B cell (primary cell): ENCODE measurements at regions not wholly inside any gene's neighbourhood (a gene's known extent, or its start where the extent isn't known, plus 50 kb on each side); places are given as distances from the start of the nearest gene placed in this dataset.

Experiments
- ATAC-seq: fragments of 200-7000 bp; cut with Tn5 transposase; one replicate; pipeline ENCODE4 v1.10.0; 2021; ENCODE audit warnings: low read depth, mild to moderate bottlenecking, moderate number of reproducible peaks, moderate library complexity
- CTCF ChIA-PET: fragments of 350-600 bp; sonication (Branson Sonifier 250); formaldehyde crosslinking; loops from one replicate; lab custom pipeline; 2021; ENCODE audit warnings: antibody characterized with exemption, inconsistent platforms; lab: Charles Lee
- POLR2A ChIA-PET: fragments of 350-600 bp; sonication (Branson Sonifier 250); formaldehyde crosslinking; loops from one replicate; lab custom pipeline; 2021; ENCODE audit warnings: antibody characterized with exemption; lab: Charles Lee
- DNase-seq: peaks from one replicate; pipeline ENCODE4 v3.0.0; 2013
- H2AFZ ChIP-seq: 2 replicates; pipeline ENCODE4 v1.6.1; 2012; ENCODE audit warnings: mild to moderate bottlenecking, low read depth, low read length; ENCODE audit not compliant: insufficient read depth, poor library complexity, severe bottlenecking
- H3K27ac ChIP-seq, 2 donors: 1 replicate in 1 of 2; 2 replicates in 1 of 2; pipeline ENCODE4 v1.5.1; 2012 to 2013; ENCODE audit warnings: low read length in 2 of 2, mild to moderate bottlenecking in 2 of 2, moderate library complexity in 1 of 2
- H3K27me3 ChIP-seq, 4 experiments: fragments of 200-600 bp in 1 of 4; sonication (generic) in 1 of 4; replicated peaks in 1 of 4; 1 replicate in 2 of 4; 2 replicates in 2 of 4; pipeline versions ENCODE4 v1.6.1 to v1.7.0; 2013 to 2016; ENCODE audit warnings: low read length in 3 of 4, mild to moderate bottlenecking in 2 of 4, mixed read lengths in 1 of 4, moderate library complexity in 1 of 4; ENCODE audit not compliant: insufficient read depth in 4 of 4, control insufficient read depth in 3 of 4; ENCODE audit errors: control extremely low read depth in 1 of 4
- H3K36me3 ChIP-seq, 2 experiments: replicated peaks in 1 of 2; 1 replicate in 1 of 2; 2 replicates in 1 of 2; pipeline versions ENCODE4 v1.6.1 to v1.7.1; 2013; ENCODE audit warnings: low read length in 1 of 2; ENCODE audit not compliant: insufficient read depth in 2 of 2, control insufficient read depth in 1 of 2; ENCODE audit errors: control extremely low read depth in 1 of 2, extremely low read depth in 1 of 2
- H3K4me1 ChIP-seq, 2 donors: fragments of 200-600 bp in 1 of 2; sonication (generic) in 1 of 2; 1 replicate in 1 of 2; 2 replicates in 1 of 2; pipeline versions ENCODE4 v1.5.1 to v1.6.1; 2013 to 2017; ENCODE audit warnings: low read length in 2 of 2; ENCODE audit not compliant: control insufficient read depth in 2 of 2, insufficient read depth in 2 of 2
- H3K4me2 ChIP-seq: replicated peaks from 2 replicates; pipeline ENCODE3; 2012; ENCODE audit warnings: mild to moderate bottlenecking, low read depth, low read length; ENCODE audit not compliant: poor library complexity, severe bottlenecking
- H3K4me3 ChIP-seq, 5 experiments: fragments of 200-600 bp in 1 of 5; sonication (generic) in 1 of 5; 1 replicate in 3 of 5; 2 replicates in 2 of 5; pipeline versions ENCODE4 v1.5.1 to v1.7.0; 2011 to 2016; ENCODE audit warnings: low read length in 4 of 5, mild to moderate bottlenecking in 4 of 5, low read depth in 2 of 5, control low read depth in 1 of 5, moderate library complexity in 1 of 5; ENCODE audit not compliant: insufficient read depth in 1 of 5; ENCODE audit errors: control extremely low read depth in 1 of 5, extremely low read depth in 1 of 5
- H3K79me2 ChIP-seq: fragments of 200-600 bp; sonication (generic); one replicate; pipeline ENCODE4 v1.6.0; 2016; ENCODE audit warnings: low read length; ENCODE audit not compliant: control insufficient read depth, insufficient read depth
- H3K9ac ChIP-seq: fragments of 200-600 bp; sonication (generic); 2 replicates; pipeline ENCODE4 v1.6.1; 2017; ENCODE audit warnings: mild to moderate bottlenecking, low read length, moderate library complexity
- H3K9me3 ChIP-seq, 3 donors: one replicate each; pipeline versions ENCODE4 v1.6.1 to v1.7.1; 2013; ENCODE audit warnings: low read length in 2 of 3; ENCODE audit not compliant: control insufficient read depth in 2 of 3, insufficient read depth in 1 of 3; ENCODE audit errors: control extremely low read depth in 1 of 3
- H4K20me1 ChIP-seq: 2 replicates; pipeline ENCODE4 v1.6.0; 2012; ENCODE audit warnings: mild to moderate bottlenecking, low read length; ENCODE audit not compliant: insufficient read depth, control insufficient read depth, poor library complexity, severe bottlenecking
- H3K27ac Mint-ChIP-seq: one replicate; pipeline ENCODE4 v1.8.0; 2021; ENCODE audit warnings: mixed read lengths
- H3K27me3 Mint-ChIP-seq: one replicate; pipeline ENCODE4 v1.8.0; 2021; ENCODE audit warnings: mixed read lengths
- H3K4me1 Mint-ChIP-seq: one replicate; pipeline ENCODE4 v1.8.0; 2021; ENCODE audit warnings: mixed read lengths
- H3K4me3 Mint-ChIP-seq: one replicate; pipeline ENCODE4 v1.8.0; 2021; ENCODE audit warnings: mixed read lengths
- H3K9me3 Mint-ChIP-seq: one replicate; pipeline ENCODE4 v1.8.0; 2022; ENCODE audit warnings: mixed read lengths; ENCODE audit not compliant: insufficient read depth
- EZH2 ChIP-seq: IDR thresholded peaks from 2 replicates; pipeline ENCODE4 v1.6.1; 2012; ENCODE audit warnings: borderline replicate concordance, low read depth, mild to moderate bottlenecking, moderate library complexity, low read length; ENCODE audit not compliant: insufficient read depth, poor library complexity, severe bottlenecking
- WGBS: methylation state at CpG from one replicate; pipeline ENCODE4 v1.1.5; 2013; ENCODE audit warnings: missing lambda C conversion rate; ENCODE audit not compliant: insufficient coverage; 5-methylcytosine and 5-hydroxymethylcytosine counted together
- intact Hi-C: fragments of 100-400 bp; cut with micrococcal nuclease; formaldehyde crosslinking; loops from one replicate; pipeline ENCODE4 v1.10.0; 2022
- TF ChIP-seq, protein P1 (sequence below): fragments of 200-600 bp; IDR thresholded peaks from one replicate; pipeline ENCODE4 v1.8.0; 2022; ENCODE audit warnings: antibody characterized with exemption, mild to moderate bottlenecking

DNA sequence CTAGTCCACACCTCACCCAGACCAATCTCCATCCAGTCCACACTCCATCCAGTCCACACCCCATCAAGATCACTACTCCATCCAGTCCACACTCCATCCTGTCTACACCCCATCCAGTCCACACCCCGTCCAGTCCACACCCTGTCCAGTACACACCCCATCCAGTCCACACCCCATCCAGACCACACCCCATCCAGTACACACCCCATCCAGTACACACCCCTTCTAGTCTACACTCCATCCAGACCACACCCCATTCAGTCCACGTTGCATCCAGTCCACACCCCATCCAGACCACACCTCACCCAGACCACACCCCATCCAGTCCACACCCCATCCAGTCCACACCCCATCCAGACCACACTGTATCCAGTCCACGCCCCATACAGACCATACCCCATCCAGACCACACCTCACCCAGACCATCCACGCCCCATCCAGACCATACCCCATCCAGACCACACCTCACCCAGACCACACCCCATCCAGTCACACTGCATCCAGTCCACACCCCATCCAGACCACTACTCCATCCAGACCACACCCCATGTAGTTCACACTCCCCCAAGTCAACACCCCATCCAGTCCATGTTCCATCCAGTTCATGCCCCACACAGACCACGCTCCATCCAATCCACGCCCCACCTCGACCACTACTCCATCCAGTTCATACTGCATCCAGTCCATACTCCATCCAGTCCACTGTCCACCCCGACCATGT lies 116.6 kb upstream of the RTL1 start:
- intact Hi-C loops, result no loop called here
- Histone ChIP-seq H3K4me1 (no peaks in the 10 kb centered on the region), H3K27ac (no peak overlapping the region), H3K79me2 (no peaks in the 10 kb centered on the region), H3K4me2 (no peak overlapping the region), H3K36me3 (no peaks in the 10 kb centered on the region), H3K27me3 (no peaks in the 10 kb centered on the region), H3K9ac (no peak overlapping the region), H4K20me1 (no peaks in the 10 kb centered on the region), H3K4me3 (no peak overlapping the region), H2AFZ (no peak overlapping the region), H3K9me3 (peaks cover 0 to 24% (median 0%) of the 10 kb centered on the region in 3 donors)
- ChIA-PET CTCF (no interaction called here), POLR2A (no interaction called here)
- WGBS, result 80% methylated on average over 8 of the region's 8 CpGs
- no peak for DNase-seq
- Mint-ChIP-seq H3K27me3 (peaks cover 10% of the 10 kb centered on the region), H3K4me3 (no peak overlapping the region), H3K4me1 (no peaks in the 10 kb centered on the region), H3K27ac (no peak overlapping the region), H3K9me3 (peaks cover 2% of the 10 kb centered on the region)
- no peak for TF ChIP-seq EZH2
- TF ChIP-seq, protein P1, sequence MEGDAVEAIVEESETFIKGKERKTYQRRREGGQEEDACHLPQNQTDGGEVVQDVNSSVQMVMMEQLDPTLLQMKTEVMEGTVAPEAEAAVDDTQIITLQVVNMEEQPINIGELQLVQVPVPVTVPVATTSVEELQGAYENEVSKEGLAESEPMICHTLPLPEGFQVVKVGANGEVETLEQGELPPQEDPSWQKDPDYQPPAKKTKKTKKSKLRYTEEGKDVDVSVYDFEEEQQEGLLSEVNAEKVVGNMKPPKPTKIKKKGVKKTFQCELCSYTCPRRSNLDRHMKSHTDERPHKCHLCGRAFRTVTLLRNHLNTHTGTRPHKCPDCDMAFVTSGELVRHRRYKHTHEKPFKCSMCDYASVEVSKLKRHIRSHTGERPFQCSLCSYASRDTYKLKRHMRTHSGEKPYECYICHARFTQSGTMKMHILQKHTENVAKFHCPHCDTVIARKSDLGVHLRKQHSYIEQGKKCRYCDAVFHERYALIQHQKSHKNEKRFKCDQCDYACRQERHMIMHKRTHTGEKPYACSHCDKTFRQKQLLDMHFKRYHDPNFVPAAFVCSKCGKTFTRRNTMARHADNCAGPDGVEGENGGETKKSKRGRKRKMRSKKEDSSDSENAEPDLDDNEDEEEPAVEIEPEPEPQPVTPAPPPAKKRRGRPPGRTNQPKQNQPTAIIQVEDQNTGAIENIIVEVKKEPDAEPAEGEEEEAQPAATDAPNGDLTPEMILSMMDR, result no peak
- ATAC-seq, result no peak

DNA sequence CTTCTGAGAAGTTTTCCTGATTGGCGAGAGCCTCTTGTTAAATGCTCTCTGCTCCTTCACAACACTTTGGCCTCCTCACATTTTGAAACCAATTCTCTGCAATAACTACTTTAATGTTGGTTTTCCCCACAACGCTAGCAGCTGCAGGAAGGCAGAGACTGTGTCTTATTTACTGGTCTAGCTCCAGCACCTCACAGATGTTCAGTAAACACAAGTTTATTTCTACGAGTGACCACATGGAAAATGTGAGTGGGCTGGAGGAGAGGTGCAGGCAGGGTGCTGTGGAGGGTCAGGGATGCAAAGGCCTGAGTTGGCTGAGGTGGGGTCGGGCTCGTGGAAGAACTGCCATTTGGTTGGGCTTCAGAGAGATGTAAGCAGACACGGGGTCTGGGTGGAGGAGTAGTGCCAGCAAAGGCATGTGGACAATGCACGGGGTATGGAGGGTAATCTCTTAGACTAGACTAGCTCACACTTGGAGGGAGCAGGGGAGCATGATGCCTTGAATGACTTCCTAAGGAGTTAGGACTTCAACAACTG lies 117.4 kb upstream of the RTL1 start:
- H3K36me3 ChIP-seq, result no peaks in the 10 kb centered on the region
- ChIA-PET CTCF (no interaction called here), POLR2A (no interaction called here)
- peaks cover 10% of the 10 kb centered on the region for H3K27me3 Mint-ChIP-seq
- ATAC-seq (no peak), DNase-seq (no peak)
- no peaks in the 10 kb centered on the region for H3K27me3 ChIP-seq
- no peak overlapping the region for H3K27ac ChIP-seq
- peaks cover 2% of the 10 kb centered on the region for H3K9me3 Mint-ChIP-seq
- intact Hi-C loops, result no loop called here
- no peak overlapping the region for H3K27ac Mint-ChIP-seq
- no peaks in the 10 kb centered on the region for H3K79me2 ChIP-seq
- no peaks in the 10 kb centered on the region for H4K20me1 ChIP-seq
- TF ChIP-seq EZH2, result no peak
- TF ChIP-seq, protein P1, result no peak
- H3K9me3 ChIP-seq, result peaks cover 0 to 27% (median 0%) of the 10 kb centered on the region in 3 donors
- H3K4me1 ChIP-seq, result no peaks in the 10 kb centered on the region
- no peak overlapping the region for H3K9ac ChIP-seq
- no peak overlapping the region for H2AFZ ChIP-seq
- H3K4me3 ChIP-seq, result no peak overlapping the region
- WGBS, result 84% methylated on average over 6 of the region's 7 CpGs
- no peak overlapping the region for H3K4me2 ChIP-seq
- H3K4me3 Mint-ChIP-seq, result no peak overlapping the region
- H3K4me1 Mint-ChIP-seq, result no peaks in the 10 kb centered on the region
